ES-I3 (cell line): ENCODE measurements at regions not wholly inside any gene's neighbourhood (a gene's known extent, or its start where the extent isn't known, plus 50 kb on each side); places are given as distances from the start of the nearest gene placed in this dataset.

Source experiments
- H3K36me3 ChIP-seq: 2 replicates; pipeline ENCODE4 v1.6.1; 2013; ENCODE audit warnings: mild to moderate bottlenecking, low read length, control low read depth, moderate library complexity; ENCODE audit not compliant: insufficient read depth
- H3K4me1 ChIP-seq: 2 replicates; pipeline ENCODE4 v1.6.1; 2013; ENCODE audit warnings: mild to moderate bottlenecking, control low read depth, low read length; ENCODE audit not compliant: insufficient read depth
- H3K9ac ChIP-seq: 2 replicates; pipeline ENCODE4 v1.6.1; 2013; ENCODE audit warnings: low read depth, mild to moderate bottlenecking, low read length, moderate library complexity
- H3K9me3 ChIP-seq: 2 replicates; pipeline ENCODE4 v1.6.1; 2013; ENCODE audit warnings: mild to moderate bottlenecking, low read length, moderate library complexity; ENCODE audit not compliant: control insufficient read depth, insufficient read depth

DNA sequence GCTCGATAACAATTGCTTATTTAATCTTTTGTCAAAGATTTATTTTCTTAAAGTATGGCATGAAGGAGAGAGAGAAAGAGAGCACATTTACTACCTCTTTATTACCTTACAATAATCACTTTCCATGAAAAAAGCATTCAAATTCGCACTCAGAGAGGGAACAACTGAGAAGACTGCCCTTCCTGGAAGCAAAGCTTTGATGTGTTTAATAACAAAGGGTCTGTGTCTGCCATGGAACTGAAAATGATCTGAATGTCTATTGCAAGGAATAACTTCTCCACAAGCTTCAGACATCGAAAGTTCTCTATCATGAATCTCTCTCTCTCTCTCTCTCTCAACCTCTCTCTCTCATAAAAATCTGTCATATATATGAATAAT, 308.9 kb downstream of the HDGFL1 start:
- Histone ChIP-seq H3K36me3 (peaks cover 3% of the 10 kb centered on the region; the same call in 1 of the 2 replicates), H3K9me3 (peaks cover 7% of the 10 kb centered on the region; the same call in 1 of the 2 replicates), H3K4me1 (peaks cover 37% of the 10 kb centered on the region), H3K9ac (no peak overlapping the region)

DNA sequence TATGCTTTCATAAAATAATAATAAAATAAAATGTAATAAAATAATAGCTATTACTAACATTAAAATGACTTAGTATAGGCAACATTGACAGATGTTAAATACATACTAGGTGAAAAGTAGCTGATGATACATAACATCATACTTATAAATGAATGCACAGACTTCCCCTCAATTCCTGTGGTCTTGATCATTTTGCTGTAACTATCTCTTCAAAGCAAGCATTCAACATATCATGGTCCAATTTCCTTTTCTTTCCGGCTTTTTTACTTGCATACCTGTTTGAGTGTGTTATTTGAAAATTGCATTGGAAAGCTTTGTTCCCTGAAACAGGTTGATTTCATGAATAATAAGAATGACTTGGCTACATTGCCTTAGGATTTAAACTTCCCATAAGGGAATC, 309.3 kb downstream of the HDGFL1 start:
- Histone ChIP-seq H3K36me3 (peaks cover 3% of the 10 kb centered on the region; the same call in 1 of the 2 replicates), H3K9me3 (peaks cover 7% of the 10 kb centered on the region; the same call in 1 of the 2 replicates), H3K4me1 (peaks cover 33% of the 10 kb centered on the region), H3K9ac (no peak overlapping the region; the same call in 1 of the 2 replicates)

DNA sequence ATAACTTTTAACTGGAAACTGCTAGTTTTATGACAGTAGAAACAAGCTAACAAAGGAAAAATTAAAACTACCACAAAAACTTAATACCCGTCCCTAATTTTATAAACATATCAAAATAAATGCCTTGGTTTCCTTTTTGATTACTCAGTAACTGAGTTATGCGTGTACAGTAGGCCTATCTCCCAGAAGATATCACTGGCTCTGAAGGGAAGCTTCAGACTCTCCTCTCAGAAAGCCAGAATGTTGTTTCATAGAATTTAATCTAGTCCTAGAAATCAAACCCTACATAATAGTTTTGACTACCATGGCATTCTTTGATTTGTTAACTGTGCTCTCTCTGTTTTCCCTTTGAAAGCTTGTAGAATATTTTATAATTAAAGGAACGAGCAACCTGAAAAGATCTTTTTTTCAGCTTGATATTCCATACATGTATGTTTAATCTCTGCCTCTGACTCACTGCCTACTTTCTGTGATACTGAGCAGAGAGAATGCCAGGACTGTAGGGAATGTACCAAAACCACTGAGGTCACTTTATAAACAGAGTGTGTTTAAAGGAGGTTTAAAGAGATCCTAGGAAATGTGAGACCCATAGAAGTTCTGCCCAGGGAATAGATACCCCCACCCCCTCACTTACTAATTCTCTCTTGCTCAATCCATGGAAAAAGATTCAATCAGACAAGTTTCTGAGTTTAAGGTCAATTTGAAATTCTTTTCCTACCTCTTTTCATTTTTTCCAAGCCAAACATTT, 311.5 kb downstream of the HDGFL1 start:
- Histone ChIP-seq H3K9ac (no peak overlapping the region), H3K4me1 (peaks cover 33% of the 10 kb centered on the region), H3K36me3 (peaks cover 3% of the 10 kb centered on the region; the same call in 1 of the 2 replicates)

DNA sequence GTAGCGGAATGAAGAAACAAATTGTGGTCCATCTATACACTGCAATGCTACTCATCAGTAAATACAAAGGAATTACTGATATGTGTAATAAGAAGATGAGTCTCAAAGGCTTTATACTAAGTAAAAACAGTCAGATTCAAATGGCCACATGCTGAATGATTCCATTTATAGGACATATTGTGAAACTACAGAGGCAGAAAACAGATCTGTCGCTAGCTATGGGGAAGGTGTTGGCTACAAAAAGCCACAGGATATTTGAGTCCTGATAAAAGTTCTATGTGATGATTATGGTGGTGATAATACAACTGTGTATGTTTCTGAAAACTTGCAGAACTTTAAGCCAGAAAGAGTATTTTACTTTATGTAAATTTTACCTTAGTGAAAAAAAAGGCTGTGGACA, 313.2 kb downstream of the HDGFL1 start:
- no peaks in the 10 kb centered on the region for H3K36me3 ChIP-seq
- H3K4me1 ChIP-seq, result peaks cover 19% of the 10 kb centered on the region
- H3K9ac ChIP-seq, result no peak overlapping the region
- no peaks in the 10 kb centered on the region for H3K9me3 ChIP-seq

More for the DNA sequence above, 311.5 kb downstream of the HDGFL1 start:
- no peaks in the 10 kb centered on the region for H3K9me3 ChIP-seq

DNA sequence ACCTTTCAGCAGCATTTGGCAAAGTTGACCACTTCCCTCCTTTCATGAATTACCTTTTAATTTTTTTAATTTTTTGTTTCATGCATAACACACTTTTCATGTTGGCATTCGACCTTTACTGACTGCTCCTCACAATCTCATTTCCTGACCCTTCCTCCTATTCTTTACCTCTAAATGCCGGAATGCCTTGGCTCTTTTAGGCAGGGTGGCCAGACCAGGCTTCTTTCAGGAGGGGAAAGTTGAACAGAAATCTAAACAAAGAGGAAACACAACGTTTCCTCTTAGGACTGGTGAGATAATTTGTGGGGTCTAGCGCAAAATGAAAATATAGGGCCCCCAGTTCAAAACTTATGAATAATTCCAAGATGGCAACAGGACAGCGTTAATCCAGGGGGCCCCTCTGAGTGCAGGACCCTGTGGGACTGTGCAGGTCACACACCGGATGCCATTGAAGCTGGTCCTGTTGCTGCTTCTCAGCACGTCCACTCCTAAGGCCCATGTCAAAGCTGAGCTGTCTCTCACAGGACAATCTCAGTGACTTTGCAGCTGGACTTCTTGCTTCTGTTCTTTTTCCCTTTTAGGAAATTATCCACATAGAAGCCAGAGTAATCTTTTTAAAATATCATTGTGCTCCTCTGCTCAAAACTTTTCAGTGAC, 313.8 kb downstream of the HDGFL1 start:
- Histone ChIP-seq H3K9me3 (no peaks in the 10 kb centered on the region), H3K36me3 (no peaks in the 10 kb centered on the region), H3K9ac (no peak overlapping the region), H3K4me1 (peaks cover 23% of the 10 kb centered on the region)

DNA sequence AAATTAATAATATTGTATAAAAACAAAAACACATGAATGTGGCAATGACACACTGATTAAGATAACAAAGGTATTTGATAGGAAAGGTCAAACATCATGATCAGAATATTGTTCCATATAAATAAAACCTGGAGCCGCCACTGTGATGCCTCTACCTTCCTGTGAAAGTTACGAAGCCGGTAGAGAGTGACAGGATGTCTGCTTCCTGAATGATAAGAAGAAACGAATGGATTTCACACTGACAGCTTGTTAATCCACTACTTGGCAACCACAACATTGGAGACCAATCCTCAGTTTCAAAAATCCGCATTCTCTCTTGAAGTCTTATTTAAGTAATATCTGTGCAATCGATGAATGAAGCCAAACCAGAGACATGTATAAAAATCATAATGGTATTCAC, 315.1 kb downstream of the HDGFL1 start:
- Histone ChIP-seq H3K36me3 (no peaks in the 10 kb centered on the region), H3K9me3 (no peaks in the 10 kb centered on the region), H3K9ac (no peak overlapping the region), H3K4me1 (peaks cover 20% of the 10 kb centered on the region)

DNA sequence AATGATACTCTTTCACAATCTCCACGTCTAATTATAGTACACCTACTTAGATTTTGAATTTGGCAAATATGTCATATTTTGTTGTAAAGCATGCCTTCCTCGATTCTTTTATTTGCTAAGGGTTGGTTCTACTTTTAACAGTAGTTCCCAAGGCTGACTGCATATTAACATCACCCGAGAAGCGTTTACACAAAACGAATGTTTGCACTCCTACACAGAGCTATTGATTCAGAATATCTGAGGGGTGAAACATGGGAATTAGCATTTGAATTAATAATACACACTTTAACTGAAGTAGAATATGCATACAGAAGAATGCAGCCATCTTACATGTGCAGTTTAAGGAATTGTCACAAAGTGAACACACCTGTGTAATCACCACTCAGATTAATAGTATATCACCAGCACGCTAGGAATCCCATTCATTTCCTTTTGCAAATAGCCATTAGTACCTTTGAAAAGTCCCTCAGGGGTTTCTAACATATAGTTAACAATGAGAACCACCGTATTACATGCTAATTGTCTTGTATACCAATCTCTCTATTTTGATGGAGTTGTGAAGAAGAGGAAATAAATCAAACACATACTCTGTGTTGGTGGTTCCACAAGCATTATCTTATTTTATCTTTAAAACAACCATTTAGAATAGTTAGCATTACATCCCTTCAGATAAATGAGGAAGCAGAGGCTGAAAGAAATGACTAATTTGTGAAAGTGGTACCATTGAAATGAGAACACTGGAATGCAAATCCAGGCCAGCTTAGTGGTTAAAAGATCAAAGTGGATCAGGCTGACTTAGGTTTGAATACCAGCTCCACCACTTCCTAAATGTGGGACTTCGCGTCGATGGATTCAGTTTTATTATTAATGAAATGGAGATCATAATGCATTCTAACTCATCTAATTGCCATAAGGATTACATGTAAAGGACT, 317.6 kb downstream of the HDGFL1 start:
- Histone ChIP-seq H3K36me3 (no peaks in the 10 kb centered on the region), H3K4me1 (peaks cover 9% of the 10 kb centered on the region), H3K9ac (no peak overlapping the region), H3K9me3 (no peaks in the 10 kb centered on the region)

DNA sequence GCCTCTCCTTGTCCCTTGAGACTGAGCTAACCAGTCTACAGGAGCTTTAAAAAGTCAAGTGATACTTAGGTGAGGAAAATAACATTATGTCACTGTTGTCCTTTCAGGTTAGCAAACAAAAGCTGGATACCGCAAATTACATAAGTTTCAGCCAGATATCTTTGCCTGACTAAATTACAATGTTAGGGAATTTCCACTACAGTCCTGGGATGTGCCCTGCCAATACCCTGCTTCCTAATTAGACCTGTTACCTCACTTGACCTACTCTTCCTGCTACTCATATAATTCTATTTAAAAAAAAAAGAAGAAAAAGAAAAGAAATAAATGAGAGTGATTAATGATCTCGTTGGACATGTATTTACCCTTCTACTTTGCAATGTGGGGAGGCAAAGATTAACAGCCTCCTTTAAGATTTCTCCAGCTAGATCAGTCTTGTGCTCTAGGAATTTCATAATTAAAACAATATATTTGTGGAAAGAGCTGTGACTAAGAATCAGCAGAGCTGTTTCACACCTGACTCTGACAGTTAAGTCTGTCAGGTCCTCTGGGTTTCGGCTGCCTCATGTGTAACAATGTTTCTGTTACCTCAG, 318.9 kb downstream of the HDGFL1 start:
- Histone ChIP-seq H3K4me1 (peaks cover 13% of the 10 kb centered on the region), H3K9me3 (no peaks in the 10 kb centered on the region), H3K9ac (no peak overlapping the region), H3K36me3 (no peaks in the 10 kb centered on the region)

DNA sequence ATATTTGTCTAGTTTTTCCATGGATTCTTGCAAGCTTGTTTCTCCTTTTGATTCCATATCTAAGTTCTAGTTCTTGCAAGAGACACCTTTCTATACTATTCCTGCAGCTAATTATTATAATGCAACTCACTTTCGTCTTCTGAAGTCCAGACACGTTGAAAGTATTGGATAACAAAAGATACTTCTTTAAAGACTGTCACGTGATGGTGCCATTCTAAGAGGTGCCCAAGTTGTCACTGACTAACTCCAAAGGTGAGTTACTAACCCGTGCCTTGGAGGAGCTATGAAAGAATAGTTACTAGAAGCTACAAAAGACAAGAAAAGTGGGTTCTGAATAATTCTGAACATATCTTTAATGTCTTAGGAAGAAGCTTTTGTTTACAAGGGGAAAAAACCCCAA, 322.6 kb downstream of the HDGFL1 start:
- Histone ChIP-seq H3K4me1 (peaks cover 20% of the 10 kb centered on the region; the same call in 1 of the 2 replicates), H3K9ac (no peak overlapping the region), H3K9me3 (no peaks in the 10 kb centered on the region), H3K36me3 (no peaks in the 10 kb centered on the region)

DNA sequence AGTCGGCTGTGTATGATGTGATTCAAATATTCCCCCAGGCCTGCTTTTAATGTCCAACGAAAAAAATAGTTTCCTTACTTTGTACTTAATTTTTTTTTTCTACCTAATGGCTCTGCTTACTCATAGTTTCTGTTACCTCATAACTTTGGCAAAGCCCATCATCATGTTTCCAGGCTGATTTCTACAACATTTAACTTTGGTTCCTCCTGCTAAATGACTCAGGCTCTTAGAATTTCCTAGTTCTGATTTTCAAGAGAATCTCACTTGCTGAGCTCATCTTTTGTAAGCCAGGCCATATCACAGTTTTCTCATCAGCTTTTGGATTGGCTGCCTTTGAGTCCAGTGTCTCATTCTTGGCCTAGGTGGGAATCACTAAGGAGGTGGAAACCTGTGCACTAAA, 323.1 kb downstream of the HDGFL1 start:
- no peak overlapping the region for H3K9ac ChIP-seq
- peaks cover 22% of the 10 kb centered on the region for H3K4me1 ChIP-seq
- H3K36me3 ChIP-seq, result no peaks in the 10 kb centered on the region
- H3K9me3 ChIP-seq, result no peaks in the 10 kb centered on the region

DNA sequence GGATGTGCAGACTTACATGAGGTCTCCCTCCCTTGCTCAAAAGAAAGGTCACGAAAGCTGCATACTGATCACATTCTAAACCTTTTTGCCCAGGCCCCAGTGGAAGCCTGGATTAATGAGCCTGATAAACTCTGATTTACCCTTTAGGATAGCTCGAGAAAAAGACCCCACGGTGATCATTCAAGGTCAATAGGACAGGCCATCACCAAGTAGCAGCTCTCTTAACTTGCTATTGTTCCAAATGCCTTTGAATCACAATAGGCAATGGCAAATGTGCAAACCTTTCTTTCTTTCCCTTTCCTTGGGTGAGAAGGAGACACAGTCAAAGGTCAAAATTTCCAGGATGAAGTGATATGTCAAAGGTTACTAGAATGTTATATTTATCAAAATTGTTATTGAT, 327.3 kb downstream of the HDGFL1 start:
- Histone ChIP-seq H3K4me1 (peaks cover 13% of the 10 kb centered on the region), H3K9me3 (no peaks in the 10 kb centered on the region), H3K9ac (no peak overlapping the region), H3K36me3 (no peaks in the 10 kb centered on the region)

DNA sequence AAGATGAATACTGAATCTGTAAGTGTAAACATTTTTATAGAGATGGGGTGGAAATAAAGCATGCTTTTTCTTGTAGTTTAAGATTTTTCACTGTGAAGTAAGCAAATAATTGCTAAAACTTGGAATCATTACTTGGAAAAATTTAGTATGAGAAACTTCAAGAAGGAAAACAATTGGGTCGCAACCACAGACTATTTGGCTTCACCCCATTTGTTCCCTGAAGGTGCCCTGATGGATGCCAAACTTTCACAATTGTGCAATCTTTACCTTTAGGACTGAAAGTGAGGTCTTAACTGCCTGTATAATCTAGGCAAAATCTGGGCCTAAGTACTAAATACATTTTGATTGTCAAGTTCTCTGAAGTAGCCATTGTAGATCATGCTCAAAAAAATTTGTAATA, 330.1 kb downstream of the HDGFL1 start:
- Histone ChIP-seq H3K4me1 (peaks cover 16% of the 10 kb centered on the region), H3K9ac (no peak overlapping the region), H3K36me3 (no peaks in the 10 kb centered on the region), H3K9me3 (no peaks in the 10 kb centered on the region)

DNA sequence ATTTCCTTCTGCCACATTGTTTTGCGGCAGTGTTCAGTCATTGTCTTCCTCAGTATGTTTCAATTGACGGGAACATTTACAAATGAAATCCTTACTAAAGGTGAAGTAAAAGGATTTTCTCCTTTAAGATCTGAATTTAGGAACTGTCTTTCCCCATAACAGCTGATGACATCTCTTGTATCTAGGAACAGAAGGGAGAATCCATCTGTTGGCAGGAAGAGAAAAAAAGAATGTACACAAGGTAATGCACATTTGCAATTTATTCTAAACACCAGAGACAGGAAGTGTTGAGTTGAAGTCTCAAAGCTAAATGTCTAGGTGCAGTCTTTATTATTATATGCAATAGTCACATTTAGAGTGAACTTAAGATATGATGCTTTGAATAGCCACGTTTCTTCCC, 334.5 kb downstream of the HDGFL1 start:
- Histone ChIP-seq H3K9ac (no peak overlapping the region), H3K36me3 (no peaks in the 10 kb centered on the region), H3K9me3 (no peaks in the 10 kb centered on the region), H3K4me1 (peaks cover 17% of the 10 kb centered on the region; the same call in 1 of the 2 replicates)

DNA sequence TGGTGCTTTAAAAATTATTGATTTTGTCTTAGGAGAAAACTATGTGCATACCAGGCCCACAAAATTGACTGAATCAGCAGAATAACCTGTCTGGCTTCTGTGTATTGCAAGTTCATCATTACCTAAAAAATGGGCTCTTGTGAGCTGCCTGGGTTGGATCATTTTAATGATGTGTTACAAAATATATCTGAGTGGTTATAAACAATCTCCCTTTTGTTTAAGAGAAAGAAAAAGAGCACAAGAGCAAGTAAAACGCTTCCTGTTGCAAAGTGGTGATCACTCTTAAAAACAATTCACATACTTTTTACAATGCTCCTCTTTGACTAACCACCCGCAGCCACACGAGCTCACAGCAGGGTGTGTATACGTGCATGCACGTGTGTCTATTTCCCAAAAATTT, 335.1 kb downstream of the HDGFL1 start:
- H3K36me3 ChIP-seq, result no peaks in the 10 kb centered on the region
- H3K4me1 ChIP-seq, result peaks cover 17% of the 10 kb centered on the region; the same call in 1 of the 2 replicates
- H3K9ac ChIP-seq, result no peak overlapping the region
- H3K9me3 ChIP-seq, result no peaks in the 10 kb centered on the region
